IMR-90 (cell line): ENCODE measurements at regions not wholly inside any gene's neighbourhood (a gene's known extent, or its start where the extent isn't known, plus 50 kb on each side); places are given as distances from the start of the nearest gene placed in this dataset.

ENCODE experiments used
- ATAC-seq: fragments of 200-7000 bp; cut with Tn5 transposase; 2 replicates; pipeline ENCODE4 v1.9.1; 2020; ENCODE audit warnings: low read depth, mild to moderate bottlenecking, moderate library complexity
- BruUV-seq: library from RNA; stranded (reverse); fragments of 400-500 nt; replicated peaks from 2 replicates; lab custom pipeline; 2021; lab: Mats Ljungman, UMichigan
- CTCF ChIA-PET: fragments of 300-600 bp; formaldehyde crosslinking; extraction: SDS; loops from one replicate; lab custom pipeline; 2021; ENCODE audit warnings: antibody characterized with exemption; lab: Yijun Ruan, JAX
- POLR2A ChIA-PET: fragments of 300-600 bp; sonication (Branson Sonifier 250); formaldehyde crosslinking; loops from one replicate; lab custom pipeline; 2022; ENCODE audit warnings: antibody characterized with exemption; ENCODE audit not compliant: unreplicated experiment; lab: Charles Lee
- DNase-seq: peaks from one replicate; pipeline ENCODE4 v3.0.0; 2013
- H2AFZ ChIP-seq: replicated peaks from 2 replicates; pipeline ENCODE3; 2013; ENCODE audit warnings: low read length, mild to moderate bottlenecking; ENCODE audit not compliant: poor library complexity
- H2AK5ac ChIP-seq: 2 replicates; pipeline ENCODE4 v1.6.1; 2013; ENCODE audit warnings: low read depth, low read length, inconsistent platforms
- H2AK9ac ChIP-seq: replicated peaks from 2 replicates; pipeline ENCODE3; 2013; ENCODE audit warnings: mild to moderate bottlenecking, low read depth, low read length, moderate library complexity; ENCODE audit not compliant: poor library complexity
- H2BK120ac ChIP-seq: 2 replicates; pipeline ENCODE4 v1.6.1; 2013; ENCODE audit warnings: low read depth, low read length, inconsistent platforms
- H2BK15ac ChIP-seq: 3 replicates; pipeline ENCODE4 v1.6.1; 2013; ENCODE audit warnings: low read depth, low read length, inconsistent platforms
- H2BK20ac ChIP-seq: 2 replicates; pipeline ENCODE4 v1.6.1; 2013; ENCODE audit warnings: low read depth, mild to moderate bottlenecking, inconsistent platforms, low read length, moderate library complexity
- H2BK5ac ChIP-seq: 2 replicates; pipeline ENCODE4 v1.6.1; 2013; ENCODE audit warnings: mild to moderate bottlenecking, low read depth, low read length, inconsistent platforms; ENCODE audit not compliant: poor library complexity, severe bottlenecking
- H3K14ac ChIP-seq: replicated peaks from 2 replicates; pipeline ENCODE4 v1.6.1; 2013; ENCODE audit warnings: low read depth, low read length, inconsistent platforms
- H3K18ac ChIP-seq: 2 replicates; pipeline ENCODE4 v1.6.1; 2013; ENCODE audit warnings: low read depth, low read length, control low read depth
- H3K23ac ChIP-seq: 2 replicates; pipeline ENCODE4 v1.6.1; 2013; ENCODE audit warnings: low read depth, low read length, inconsistent platforms
- H3K27ac ChIP-seq: 2 replicates; pipeline ENCODE4 v1.5.1; 2013; ENCODE audit warnings: mild to moderate bottlenecking, control low read depth, low read length; ENCODE audit not compliant: insufficient read depth
- H3K27me3 ChIP-seq: 2 replicates; pipeline ENCODE4 v1.6.1; 2013; ENCODE audit warnings: low read length; ENCODE audit not compliant: control insufficient read depth, insufficient read depth
- H3K36me3 ChIP-seq: 2 replicates; pipeline ENCODE4 v1.6.1; 2013; ENCODE audit warnings: low read length, mixed read lengths; ENCODE audit not compliant: control insufficient read depth, insufficient read depth
- H3K4ac ChIP-seq: 2 replicates; pipeline ENCODE4 v1.6.1; 2013; ENCODE audit warnings: low read depth, low read length, inconsistent platforms
- H3K4me1 ChIP-seq: 2 replicates; pipeline ENCODE4 v1.6.1; 2013; ENCODE audit warnings: low read length, mixed read lengths; ENCODE audit not compliant: control insufficient read depth, insufficient read depth
- H3K4me2 ChIP-seq: 2 replicates; pipeline ENCODE4 v1.6.1; 2013; ENCODE audit warnings: low read depth, mild to moderate bottlenecking, control low read depth, low read length, moderate library complexity
- H3K4me3 ChIP-seq: 2 replicates; pipeline ENCODE4 v1.5.1; 2013; ENCODE audit warnings: low read depth, mild to moderate bottlenecking, control low read depth, low read length, moderate library complexity; ENCODE audit not compliant: insufficient read depth
- H3K56ac ChIP-seq: 2 replicates; pipeline ENCODE4 v1.6.1; 2013; ENCODE audit warnings: low read length, inconsistent platforms; ENCODE audit not compliant: insufficient read depth; ENCODE audit errors: extremely low read depth
- H3K79me1 ChIP-seq, 2 experiments: 2 replicates each; pipeline ENCODE4 v1.6.1; 2013; ENCODE audit warnings: low read length in 2 of 2, inconsistent platforms in 1 of 2, low read depth in 1 of 2
- H3K9ac ChIP-seq: 2 replicates; pipeline ENCODE4 v1.6.1; 2013; ENCODE audit warnings: low read depth, low read length, control low read depth
- H3K9me1 ChIP-seq: 2 replicates; pipeline ENCODE4 v1.6.1; 2013; ENCODE audit warnings: low read length, inconsistent platforms; ENCODE audit not compliant: insufficient read depth
- H3K9me3 ChIP-seq: 2 replicates; pipeline ENCODE4 v1.6.1; 2013; ENCODE audit warnings: low read length; ENCODE audit not compliant: control insufficient read depth, insufficient read depth
- H4K20me1 ChIP-seq: 2 replicates; pipeline ENCODE4 v1.6.1; 2013; ENCODE audit warnings: low read length, inconsistent platforms; ENCODE audit not compliant: insufficient read depth
- H4K5ac ChIP-seq: 2 replicates; pipeline ENCODE4 v1.6.1; 2013; ENCODE audit warnings: mild to moderate bottlenecking, low read depth, low read length, control low read depth
- H4K8ac ChIP-seq, 2 experiments: 2 replicates each; pipeline ENCODE4 v1.6.1; 2013; ENCODE audit warnings: low read depth in 2 of 2, low read length in 2 of 2, control low read depth in 1 of 2, inconsistent platforms in 1 of 2
- H4K91ac ChIP-seq: 2 replicates; pipeline ENCODE4 v1.6.1; 2013; ENCODE audit warnings: low read depth, low read length, inconsistent platforms; ENCODE audit not compliant: insufficient read depth
- BHLHE40 ChIP-seq: fragments of 150-350 bp; IDR thresholded peaks from 2 replicates; pipeline ENCODE4 v1.6.1; 2016; ENCODE audit warnings: mild to moderate bottlenecking, low read depth, low read length
- CEBPB ChIP-seq: IDR thresholded peaks from 2 replicates; pipeline ENCODE4 v1.6.1; 2012; ENCODE audit warnings: low read depth, low read length, improper control_type of control experiment
- CHD1 ChIP-seq: IDR thresholded peaks from 2 replicates; pipeline ENCODE4 v1.6.1; 2012; ENCODE audit warnings: low read depth, low read length, improper control_type of control experiment
- CTCF ChIP-seq: conservative IDR thresholded peaks from 2 replicates; pipeline ENCODE4 v1.5.1; 2012; ENCODE audit warnings: mild to moderate bottlenecking, low read depth, low read length, improper control_type of control experiment
- ELK1 ChIP-seq: fragments of 150-350 bp; IDR thresholded peaks from 2 replicates; pipeline ENCODE4 v1.6.1; 2016; ENCODE audit warnings: low read depth, mild to moderate bottlenecking, low read length, moderate library complexity, borderline replicate concordance
- FOS ChIP-seq: fragments of 150-350 bp; IDR thresholded peaks from 2 replicates; pipeline ENCODE4 v1.6.1; 2016; ENCODE audit warnings: low read depth, low read length
- MAFK ChIP-seq: IDR thresholded peaks from 2 replicates; pipeline ENCODE4 v1.6.1; 2012; ENCODE audit warnings: low read depth, low read length, improper control_type of control experiment
- MAZ ChIP-seq: IDR thresholded peaks from 2 replicates; pipeline ENCODE4 v1.6.1; 2012; ENCODE audit warnings: low read depth, mild to moderate bottlenecking, low read length, improper control_type of control experiment, moderate library complexity, borderline replicate concordance
- MXI1 ChIP-seq: IDR thresholded peaks from 2 replicates; pipeline ENCODE4 v1.6.1; 2012; ENCODE audit warnings: low read depth, mild to moderate bottlenecking, low read length, moderate library complexity, borderline replicate concordance
- NFE2L2 ChIP-seq: fragments of 150-350 bp; IDR thresholded peaks from 2 replicates; pipeline ENCODE4 v1.6.1; 2016; ENCODE audit warnings: low read depth, mild to moderate bottlenecking, low read length
- POLR2A ChIP-seq: IDR thresholded peaks from 2 replicates; pipeline ENCODE4 v1.6.1; 2012; ENCODE audit warnings: mild to moderate bottlenecking, low read depth, low read length
- RAD21 ChIP-seq: IDR thresholded peaks from 2 replicates; pipeline ENCODE4 v1.6.1; 2012; ENCODE audit warnings: low read length, improper control_type of control experiment
- RCOR1 ChIP-seq: IDR thresholded peaks from 2 replicates; pipeline ENCODE4 v1.6.1; 2012; ENCODE audit warnings: mild to moderate bottlenecking, low read length, improper control_type of control experiment; ENCODE audit not compliant: insufficient replicate concordance
- RFX5 ChIP-seq: IDR thresholded peaks from 2 replicates; pipeline ENCODE4 v1.8.0; 2012; ENCODE audit warnings: low read depth, mild to moderate bottlenecking, low read length, moderate library complexity
- SMC3 ChIP-seq: fragments of 150-350 bp; IDR thresholded peaks from 2 replicates; pipeline ENCODE4 v1.6.1; 2016; ENCODE audit warnings: low read depth, mild to moderate bottlenecking, antibody characterized with exemption, low read length, moderate library complexity
- USF2 ChIP-seq: fragments of 150-350 bp; IDR thresholded peaks from 2 replicates; pipeline ENCODE4 v1.6.1; 2017; ENCODE audit warnings: mild to moderate bottlenecking, antibody characterized with exemption, low read length, low read depth
- WGBS, 2 experiments: methylation state at CpG; one replicate each; pipeline versions ENCODE4 v1.1.5 to v1.1.7; 2013; ENCODE audit warnings: missing lambda C conversion rate in 2 of 2; ENCODE audit not compliant: insufficient read length in 1 of 2; ENCODE audit errors: extremely low coverage in 2 of 2; 5-methylcytosine and 5-hydroxymethylcytosine counted together
- dilution Hi-C: fragments of 300-500 bp; cut with HindIII; formaldehyde crosslinking; loops from one replicate; pipeline ENCODE4 v1.14.3; 2018; ENCODE audit warnings: low sequenced_read_pairs; ENCODE audit not compliant: unreplicated experiment
- in situ Hi-C: fragments of 300-500 bp; cut with MboI; formaldehyde crosslinking; loops from 3 replicates; pipeline ENCODE4 v1.14.3; 2019; ENCODE audit warnings: low sequenced_read_pairs, inconsistent platforms, mixed read lengths
- intact Hi-C: fragments of 100-400 bp; cut with micrococcal nuclease; formaldehyde crosslinking; loops from 2 replicates; pipeline ENCODE4 v1.10.0; 2022

GRCh38 chr7:124085179-124085578 is 52.3 kb upstream of the TMEM229A start:
- Histone ChIP-seq H3K4me1 (no peaks in the 10 kb centered on the region), H3K23ac (no peak overlapping the region), H3K27ac (no peak overlapping the region), H2BK120ac (no peak overlapping the region), H3K9me3 (no peaks in the 10 kb centered on the region), H4K20me1 (no peaks in the 10 kb centered on the region), H3K4me2 (no peak overlapping the region; the same call in 1 of the 2 replicates), H4K5ac (no peak overlapping the region), H3K9ac (no peak overlapping the region), H3K56ac (no peak overlapping the region), H4K91ac (no peak overlapping the region), H2AK9ac (no peak overlapping the region), H3K9me1 (no peaks in the 10 kb centered on the region), H3K4me3 (no peak overlapping the region), H4K8ac (no peak overlapping the region), H2BK5ac (no peak overlapping the region), H2BK20ac (no peak overlapping the region), H3K27me3 (no peaks in the 10 kb centered on the region), H3K18ac (no peak overlapping the region), H3K4ac (no peak overlapping the region), H2AK5ac (no peak overlapping the region), H2AFZ (no peak overlapping the region), H3K14ac (no peak overlapping the region), H2BK15ac (no peak overlapping the region), H3K79me1 (no peaks in the 10 kb centered on the region), H3K36me3 (no peaks in the 10 kb centered on the region)
- dilution Hi-C loops = no loop called here
- TF ChIP-seq ELK1 (no peak), MXI1 (no peak), CTCF (no peak), NFE2L2 (no peak), RFX5 (no peak), POLR2A (no peak), BHLHE40 (no peak), CEBPB (no peak), CHD1 (no peak), MAZ (no peak), SMC3 (no peak), USF2 (no peak), FOS (no peak), MAFK (no peak), RAD21 (no peak), RCOR1 (no peak)
- intact Hi-C loops = no loop called here
- ChIA-PET POLR2A (interaction anchor here (0.7 kb wide), 1 partner anchor 47 kb away, joined by 11 read pairs; no protein-coding TSS in a partner anchor), CTCF (no interaction called here)
- DNase-seq (no peak), ATAC-seq (no peak)
- 0% methylated on average over 1 of the region's 4 CpGs; no CpG with 5 or more reads in 1 of the 2 experiments for WGBS, 2 experiments
- in situ Hi-C loops = no loop called here
- no TSS peak for BruUV-seq
